HepG2 (cell line): ENCODE measurements at regions not wholly inside any gene's neighbourhood (a gene's known extent, or its start where the extent isn't known, plus 50 kb on each side); places are given as distances from the start of the nearest gene placed in this dataset.

Experiments used
- ATAC-seq: fragments of 200-7000 bp; cut with Tn5 transposase; 3 replicates; pipeline ENCODE4 v1.9.1; 2020; ENCODE audit warnings: mild to moderate bottlenecking, moderate library complexity
- BruUV-seq: library from RNA; stranded (reverse); fragments of 400-500 nt; replicated peaks from 2 replicates; lab custom pipeline; 2021; lab: Mats Ljungman, UMichigan
- CTCF ChIA-PET: fragments of 300-600 bp; formaldehyde crosslinking; extraction: SDS; loops from one replicate; lab custom pipeline; 2021; ENCODE audit warnings: low total read pairs, inconsistent platforms, low intra/inter-chr PET ratio; lab: Yijun Ruan, JAX
- POLR2A ChIA-PET: fragments of 350-600 bp; sonication (Branson Sonifier 250); formaldehyde crosslinking; loops from one replicate; lab custom pipeline; 2020; ENCODE audit warnings: antibody characterized with exemption, inconsistent platforms; lab: Yijun Ruan, JAX
- DNase-seq: peaks from one replicate; pipeline ENCODE4 v3.0.0-alpha.2; 2015; ENCODE audit warnings: low spot score
- FAIRE-seq: peaks from 3 replicates; lab custom pipeline; 2011; peaks lifted over from hg19 to GRCh38; lab: Jason Lieb, UNC
- H2AFZ ChIP-seq: one replicate; pipeline ENCODE4 v1.6.1; 2011; ENCODE audit warnings: low read length, inconsistent platforms
- H3K27ac ChIP-seq: fragments of 300-600 bp; 3 replicates; pipeline ENCODE4 v1.8.0; 2011; ENCODE audit warnings: mixed run types, mild to moderate bottlenecking, mixed read lengths, low read length, inconsistent platforms; ENCODE audit not compliant: insufficient read depth; ENCODE audit errors: extremely low read length
- H3K27me3 ChIP-seq, 2 experiments: fragments of 200-600 bp in 1 of 2; 2 replicates in 1 of 2; 3 replicates in 1 of 2; pipeline versions ENCODE4 v1.6.0 to v1.8.0; 2011; ENCODE audit warnings: low read length in 2 of 2, mild to moderate bottlenecking in 2 of 2, moderate library complexity in 2 of 2, inconsistent platforms in 1 of 2; ENCODE audit not compliant: insufficient read depth in 2 of 2, control insufficient read depth in 1 of 2
- H3K36me3 ChIP-seq, 2 experiments: fragments of 200-600 bp in 1 of 2; replicated peaks in 1 of 2; 2 replicates in 1 of 2; 3 replicates in 1 of 2; pipeline versions ENCODE4 v1.5.1 to v1.8.0; 2011; ENCODE audit warnings: low read length in 2 of 2, inconsistent platforms in 1 of 2; ENCODE audit not compliant: insufficient read depth in 2 of 2, control insufficient read depth in 1 of 2
- H3K4me1 ChIP-seq: 2 replicates; pipeline ENCODE4 v1.5.1; 2012; ENCODE audit warnings: low read length, inconsistent platforms; ENCODE audit not compliant: insufficient read depth
- H3K4me2 ChIP-seq: 2 replicates; pipeline ENCODE4 v1.6.0; 2011; ENCODE audit warnings: low read depth, low read length, inconsistent platforms
- H3K4me3 ChIP-seq, 3 experiments: fragments of 200-600 bp in 1 of 3; sonication (generic), shearing (Covaris generic) in 1 of 3; replicated peaks in 1 of 3; 2 replicates each; pipeline ENCODE4 v1.5.1; 2011 to 2016; ENCODE audit warnings: low read length in 3 of 3, inconsistent platforms in 2 of 3, low read depth in 2 of 3, mild to moderate bottlenecking in 2 of 3, control low read depth in 1 of 3, mixed read lengths in 1 of 3; ENCODE audit not compliant: insufficient read depth in 1 of 3
- H3K79me2 ChIP-seq: one replicate; pipeline ENCODE4 v1.6.1; 2011; ENCODE audit warnings: low read length, inconsistent platforms; ENCODE audit not compliant: insufficient read depth
- H3K9ac ChIP-seq: 2 replicates; pipeline ENCODE4 v1.6.0; 2011; ENCODE audit warnings: mild to moderate bottlenecking, low read depth, low read length, inconsistent platforms; ENCODE audit not compliant: insufficient read depth
- H3K9me3 ChIP-seq: 2 replicates; pipeline ENCODE4 v1.5.1; 2012; ENCODE audit warnings: mild to moderate bottlenecking, low read length
- H4K20me1 ChIP-seq: 2 replicates; pipeline ENCODE4 v1.6.0; 2011; ENCODE audit warnings: inconsistent platforms, mild to moderate bottlenecking, low read length, moderate library complexity; ENCODE audit not compliant: insufficient read depth
- BCLAF1 ChIP-seq: fragments of 450-650 bp; IDR thresholded peaks from 2 replicates; pipeline ENCODE4 v1.6.1; 2017; ENCODE audit warnings: mild to moderate bottlenecking
- KDM5B ChIP-seq: sonication (generic); formaldehyde crosslinking; IDR thresholded peaks from 2 replicates; pipeline ENCODE4 v1.4.0; 2020; ENCODE audit warnings: missing genetic modification reagents, mild to moderate bottlenecking, borderline replicate concordance
- MAX ChIP-seq: IDR thresholded peaks from 2 replicates; pipeline ENCODE4 v1.6.1; 2012; ENCODE audit warnings: inconsistent platforms
- RXRB ChIP-seq: IDR thresholded peaks from 2 replicates; pipeline ENCODE4 v1.6.1; 2016; ENCODE audit warnings: borderline replicate concordance, missing genetic modification reagents, missing compliant biosample characterization
- SMC3 ChIP-seq: IDR thresholded peaks from 2 replicates; pipeline ENCODE4 v1.6.1; 2011; ENCODE audit warnings: low read length, improper control_type of control experiment
- SOX6 ChIP-seq, 2 experiments: fragments of 450-650 bp in 1 of 2; sonication (generic) in 1 of 2; formaldehyde crosslinking in 1 of 2; IDR thresholded peaks; 2 replicates each; pipeline versions ENCODE4 v1.4.0 to v1.6.1; 2017 to 2020; ENCODE audit warnings: antibody characterized with exemption in 1 of 2, mild to moderate bottlenecking in 1 of 2, missing genetic modification reagents in 1 of 2
- ZFAT ChIP-seq: sonication (generic); formaldehyde crosslinking; conservative IDR thresholded peaks from 2 replicates; pipeline ENCODE4 v1.8.1; 2023; ENCODE audit warnings: missing genetic modification reagents, inconsistent platforms
- ZNF292 ChIP-seq: sonication (generic); formaldehyde crosslinking; IDR thresholded peaks from 2 replicates; pipeline ENCODE4 v1.8.1; 2022; ENCODE audit warnings: mild to moderate bottlenecking, low read depth, missing genetic modification reagents, borderline replicate concordance
- ZNF44 ChIP-seq: sonication (generic); formaldehyde crosslinking; IDR thresholded peaks from 2 replicates; pipeline ENCODE4 v1.5.1; 2020; ENCODE audit warnings: mild to moderate bottlenecking, missing genetic modification reagents
- ZNF451 ChIP-seq: sonication (generic); formaldehyde crosslinking; IDR thresholded peaks from 2 replicates; pipeline ENCODE4 v1.5.0; 2020; ENCODE audit warnings: mild to moderate bottlenecking, missing genetic modification reagents
- ZNF724P ChIP-seq: sonication (generic); formaldehyde crosslinking; IDR thresholded peaks from 2 replicates; pipeline ENCODE4 v1.8.0; 2022; ENCODE audit warnings: missing genetic modification reagents, borderline replicate concordance
- ZNF770 ChIP-seq: sonication (generic); formaldehyde crosslinking; IDR thresholded peaks from 2 replicates; pipeline ENCODE4 v1.5.0; 2020; ENCODE audit warnings: mild to moderate bottlenecking, missing genetic modification reagents
- ZSCAN20 ChIP-seq: sonication (generic); formaldehyde crosslinking; IDR thresholded peaks from 2 replicates; pipeline ENCODE4 v1.4.0; 2020; ENCODE audit warnings: missing genetic modification reagents, mild to moderate bottlenecking, borderline replicate concordance
- WGBS: methylation state at CpG from one replicate; pipeline ENCODE4 v1.1.6; 2017; ENCODE audit warnings: low lambda C conversion rate; 5-methylcytosine and 5-hydroxymethylcytosine counted together
- in situ Hi-C: cut with HindIII; loops from 2 replicates; pipeline ENCODE4 v1.10.0; 2017; ENCODE audit warnings: low pct_unique_long_range_greater_than_20kb; ENCODE audit not compliant: extremely low pct_ligation_motif_present
- intact Hi-C: fragments of 100-400 bp; cut with micrococcal nuclease; formaldehyde crosslinking; loops from one replicate; pipeline ENCODE4 v1.10.0; 2022; ENCODE audit not compliant: unreplicated experiment

- Histone ChIP-seq H3K36me3 (no peaks in the 10 kb centered on the region), H2AFZ (no peak overlapping the region), H4K20me1 (no peaks in the 10 kb centered on the region), H3K9me3 (peaks cover 16% of the 10 kb centered on the region), H3K27ac (no peak overlapping the region), H3K4me3 (no peak overlapping the region), H3K9ac (no peak overlapping the region), H3K79me2 (no peaks in the 10 kb centered on the region), H3K4me2 (no peak overlapping the region), H3K27me3 (peaks cover 0 to 2% of the 10 kb centered on the region in 2 experiments; a peak in 3 of 5 replicates), H3K4me1 (no peaks in the 10 kb centered on the region)
- CTCF ChIA-PET = no interaction called here
- DNase-seq (no peak), ATAC-seq (no peak), FAIRE-seq (no peak)
- in situ Hi-C loops = no loop called here
- BruUV-seq = no TSS peak
- WGBS = 41% methylated on average over 16 of the region's 16 CpGs
- POLR2A ChIA-PET = no interaction called here
- intact Hi-C loops = no loop called here
- TF ChIP-seq ZNF292 (CRISPR knock-in tag) = no peak
- TF ChIP-seq SMC3 = no peak
- no peak for TF ChIP-seq ZSCAN20 (CRISPR knock-in tag)
- TF ChIP-seq ZNF44 (CRISPR knock-in tag) = no peak
- TF ChIP-seq ZNF451 (CRISPR knock-in tag) = no peak
- TF ChIP-seq SOX6 (IDR thresholded peaks at IDR 0.05) = no peak
- no peak for TF ChIP-seq SOX6 (CRISPR knock-in tag; IDR thresholded peaks at IDR 0.05)
Observed at GRCh38 chr16:80377096-80377956, 163.5 kb upstream of the DYNLRB2 start.

- no peaks in the 10 kb centered on the region; a peak in 1 of 5 replicates for H3K27me3 ChIP-seq
- intact Hi-C loops = no loop called here
- H4K20me1 ChIP-seq = no peaks in the 10 kb centered on the region
- no peaks in the 10 kb centered on the region for H3K4me1 ChIP-seq
- ATAC-seq = no peak
- no peak overlapping the region for H3K9ac ChIP-seq
- no peak overlapping the region for H3K4me3 ChIP-seq
- peaks cover 16% of the 10 kb centered on the region for H3K9me3 ChIP-seq
- ChIA-PET POLR2A (no interaction called here), CTCF (no interaction called here)
- H3K79me2 ChIP-seq = no peaks in the 10 kb centered on the region
- H3K36me3 ChIP-seq = no peaks in the 10 kb centered on the region
- in situ Hi-C loops = no loop called here
- H3K27ac ChIP-seq = no peak overlapping the region
- no peak overlapping the region for H3K4me2 ChIP-seq
- BruUV-seq = no TSS peak
- no peak for DNase-seq
- no peak overlapping the region for H2AFZ ChIP-seq
- FAIRE-seq = no peak
- no peak for TF ChIP-seq ZFAT (CRISPR knock-in tag)
- no peak for TF ChIP-seq ZNF770 (CRISPR knock-in tag)
- TF ChIP-seq ZNF724P (CRISPR knock-in tag) = no peak
- TF ChIP-seq KDM5B (CRISPR knock-in tag) = no peak
- no peak for TF ChIP-seq MAX
- no peak for TF ChIP-seq RXRB (CRISPR knock-in tag)
- TF ChIP-seq BCLAF1 = no peak
Observed at GRCh38 chr16:80375973-80376372, 164.8 kb upstream of the DYNLRB2 start.
